ENCODE measurements at regions not wholly inside any gene's neighbourhood (a gene's known extent, or its start where the extent isn't known, plus 50 kb on each side); places are given as distances from the start of the nearest gene placed in this dataset.

DNA sequence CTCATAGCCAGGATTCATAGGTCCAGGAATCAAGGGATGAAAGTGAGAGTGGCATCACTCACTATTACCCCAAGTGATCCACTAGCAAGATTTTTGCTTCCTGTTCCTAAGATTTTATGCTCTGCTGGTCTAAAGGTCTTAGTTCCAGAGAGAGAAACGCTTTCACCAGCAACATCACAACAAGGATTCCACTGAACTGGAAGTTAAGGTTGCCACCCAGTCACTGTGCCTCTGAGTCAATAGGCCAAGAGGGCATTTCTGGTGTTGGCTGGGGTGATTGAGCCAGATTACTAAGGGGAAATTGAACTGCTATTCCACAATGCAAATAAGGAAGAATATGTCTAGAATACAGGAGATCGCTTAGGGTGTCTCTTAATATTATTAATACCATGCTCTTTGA lies 142.5 kb upstream of the ARID2 start:
- DNase-seq = no peak

DNA sequence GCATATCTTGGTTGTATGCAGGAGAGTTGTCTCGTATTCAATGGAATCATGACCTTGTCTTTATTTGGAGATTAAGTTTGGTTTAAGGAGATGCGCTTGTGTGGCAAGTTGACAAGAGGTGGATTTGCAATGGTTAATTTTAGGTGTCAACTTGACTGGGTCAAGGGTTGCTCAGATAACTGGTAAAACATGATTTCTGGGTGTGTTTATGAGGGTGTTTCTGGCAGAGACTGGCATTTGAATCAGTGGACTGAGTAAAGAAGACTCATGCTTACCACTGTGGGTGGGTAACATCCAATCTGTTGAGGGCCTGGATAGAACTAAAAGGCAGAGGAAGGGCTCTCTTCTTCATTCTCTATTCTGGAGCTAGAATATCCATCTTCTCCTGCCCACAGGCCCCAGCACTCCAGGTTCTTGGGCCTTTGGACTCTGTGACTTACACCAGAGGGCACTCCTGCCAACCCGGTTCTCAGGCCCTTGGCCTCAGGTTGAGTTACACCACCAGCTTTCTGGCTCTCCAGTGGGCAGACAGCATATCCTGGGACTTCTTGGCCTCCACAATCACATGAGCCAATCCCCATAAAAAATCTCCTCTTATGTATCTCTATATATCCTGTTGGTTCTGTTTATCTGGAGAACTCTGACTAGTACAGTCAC lies 141.5 kb upstream of the ARID2 start:
- no peak for DNase-seq

GRCh38 chr12:45590646-45591045 lies 138.9 kb upstream of the ARID2 start:
- no peak for DNase-seq

GRCh38 chr12:45591635-45592034 lies 137.9 kb upstream of the ARID2 start:
- DNase-seq = no peak

GRCh38 chr12:45596366-45596765 lies 133.1 kb upstream of the ARID2 start:
- no peak for DNase-seq

DNA sequence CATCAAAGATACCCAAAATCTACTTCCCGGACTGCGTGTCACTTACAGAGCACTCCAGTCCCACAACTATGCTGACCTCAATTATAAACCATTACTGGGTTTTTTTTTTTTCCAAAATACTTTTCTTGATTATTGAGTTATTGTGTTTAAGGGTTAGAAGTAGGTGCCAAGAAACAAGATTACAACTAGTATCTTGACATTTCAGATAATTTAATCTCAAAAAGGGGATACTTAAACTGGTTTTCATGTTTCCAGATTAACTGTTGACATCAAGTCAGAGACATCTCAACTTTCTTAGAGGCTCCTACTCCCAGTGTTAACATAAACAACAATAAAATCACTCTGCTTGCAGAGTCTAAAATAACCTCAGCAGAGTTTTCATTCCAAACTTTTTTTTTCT lies 131.2 kb upstream of the ARID2 start:
- no peak for DNase-seq

- no peak for DNase-seq
Measured at GRCh38 chr12:45598761-45599160, 130.7 kb upstream of the ARID2 start.

- no peak for DNase-seq
Measured at GRCh38 chr12:45599196-45599595, 130.3 kb upstream of the ARID2 start.

DNA sequence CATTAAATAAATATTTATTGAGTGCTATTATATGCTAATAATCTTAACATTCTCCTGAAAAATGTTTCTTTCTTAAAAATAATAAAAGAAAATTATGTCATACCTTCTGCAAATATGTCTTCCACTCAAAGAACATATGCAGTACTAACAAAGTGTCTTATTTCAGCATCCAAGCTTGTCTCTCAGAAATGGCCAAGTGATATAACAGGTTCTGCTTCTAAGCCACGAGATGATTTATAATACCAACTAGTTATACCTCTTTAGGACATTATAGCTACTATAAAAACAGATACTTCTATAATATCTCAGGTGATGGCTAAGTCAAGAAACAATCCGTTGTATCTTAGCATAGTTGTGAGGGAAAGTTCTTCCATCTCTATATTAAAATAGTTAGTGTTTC lies 128.1 kb upstream of the ARID2 start:
- DNase-seq = no peak

- DNase-seq = no peak
Measured at GRCh38 chr12:45601888-45602287, 127.6 kb upstream of the ARID2 start.

DNA sequence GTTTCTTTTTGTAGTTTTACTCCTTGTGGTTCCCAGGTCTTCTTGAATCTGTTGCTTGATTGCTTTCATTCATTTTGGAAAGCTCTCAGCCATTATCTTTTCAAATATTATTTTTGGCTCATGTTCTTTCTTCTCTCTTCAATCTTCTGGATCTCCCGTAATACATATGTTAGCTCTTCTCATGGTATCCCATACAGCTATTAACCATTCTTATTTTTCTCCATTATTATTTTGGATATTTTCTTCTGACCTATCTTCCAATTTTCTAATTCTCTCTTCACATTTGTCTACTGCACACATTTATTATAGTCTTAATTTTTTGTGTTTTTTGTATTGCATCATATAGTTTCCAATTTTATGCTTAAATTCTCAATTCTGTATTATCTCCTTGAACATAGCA lies 123.9 kb upstream of the ARID2 start:
- no peak for DNase-seq

DNA sequence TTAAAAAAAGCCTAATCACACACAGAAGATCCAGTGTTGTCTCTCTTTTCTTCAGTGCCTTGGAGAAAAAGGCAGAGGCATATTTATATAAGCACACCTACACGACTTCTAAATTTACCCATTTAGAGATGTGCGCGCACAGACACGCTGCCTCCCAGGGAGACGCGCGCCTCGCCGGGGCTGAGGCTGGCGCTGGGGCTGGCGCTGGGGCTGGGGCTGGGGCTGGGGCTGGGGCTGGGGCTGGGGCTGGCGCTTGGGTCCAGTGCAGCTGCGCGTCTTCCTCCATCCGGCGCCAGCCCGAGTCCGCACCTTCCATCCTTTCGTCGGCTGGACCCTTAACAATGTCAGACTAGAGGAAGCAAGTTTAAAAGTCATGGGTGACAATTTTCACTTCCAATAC lies 118.4 kb upstream of the ARID2 start:
- no peak for DNase-seq

DNA sequence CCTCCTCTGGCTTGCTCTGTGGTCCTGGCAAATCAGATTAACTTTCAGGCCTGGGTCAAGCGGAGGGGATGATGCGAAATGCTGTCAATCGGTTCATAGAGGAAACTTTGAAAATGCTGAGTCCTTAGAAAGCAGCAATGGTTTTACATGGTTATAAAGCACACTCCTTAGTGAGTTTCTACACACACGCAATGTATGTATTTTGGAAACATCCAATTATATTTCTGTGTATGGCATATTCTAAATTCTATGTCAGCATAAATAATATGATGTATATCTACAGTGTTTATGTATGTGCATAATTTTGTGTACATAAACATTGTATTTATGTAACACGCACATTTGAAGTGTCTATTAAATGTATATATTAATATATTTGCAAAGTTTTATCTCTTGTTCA lies 118.0 kb upstream of the ARID2 start:
- DNase-seq = no peak

DNA sequence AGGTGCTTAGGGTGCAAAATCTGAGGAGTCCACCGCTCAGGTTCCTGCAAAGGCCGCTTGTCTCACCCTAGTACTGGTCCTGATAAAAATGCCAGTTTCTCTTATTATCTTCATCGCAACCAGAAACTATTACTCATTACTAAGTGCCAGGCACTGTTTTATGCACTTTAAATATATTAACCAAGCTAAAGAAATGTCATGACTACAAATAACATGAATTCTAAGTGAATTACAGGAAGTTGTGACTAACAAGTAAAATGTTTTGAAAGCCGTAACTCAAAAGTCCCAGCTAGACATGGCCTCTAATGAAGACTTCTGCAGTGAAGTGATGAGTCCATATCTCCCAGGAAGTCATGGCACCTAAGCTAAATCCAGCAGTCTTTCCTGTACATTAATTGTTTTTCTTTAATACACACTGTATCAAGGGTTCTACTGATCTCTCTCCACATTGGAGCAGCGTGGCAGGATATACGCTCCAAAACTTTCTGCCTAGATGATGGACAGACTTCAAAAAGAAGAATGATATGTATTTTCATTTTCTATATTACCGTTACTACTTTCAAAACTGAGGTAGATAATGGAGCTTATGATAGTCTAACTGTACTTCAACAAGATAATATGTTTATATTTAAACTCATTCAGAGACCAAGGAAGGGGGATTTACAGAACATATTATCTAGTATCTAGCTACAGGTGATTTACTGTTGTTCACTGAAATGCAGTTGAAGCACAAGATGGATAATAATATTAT lies 117.3 kb upstream of the ARID2 start:
- no peak for DNase-seq

DNA sequence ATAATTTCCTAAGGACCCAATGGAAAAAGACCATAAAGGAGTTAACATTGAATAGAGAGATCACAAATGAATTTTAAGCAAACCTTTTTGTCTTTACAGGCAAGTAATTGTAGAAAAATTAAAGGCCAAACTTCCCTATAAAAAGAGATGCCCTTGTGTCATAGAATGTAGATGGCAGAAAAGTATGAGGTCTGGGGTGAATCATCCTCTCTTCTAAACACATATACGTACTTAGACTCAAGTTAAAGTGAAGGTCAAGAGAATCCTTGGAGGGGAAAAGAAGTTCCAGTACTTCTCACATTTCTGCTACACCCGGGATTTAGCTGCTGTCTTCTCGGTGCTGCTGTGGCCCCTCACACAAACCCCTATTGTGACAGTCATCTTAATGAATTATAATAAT lies 116.2 kb upstream of the ARID2 start:
- DNase-seq = no peak

DNA sequence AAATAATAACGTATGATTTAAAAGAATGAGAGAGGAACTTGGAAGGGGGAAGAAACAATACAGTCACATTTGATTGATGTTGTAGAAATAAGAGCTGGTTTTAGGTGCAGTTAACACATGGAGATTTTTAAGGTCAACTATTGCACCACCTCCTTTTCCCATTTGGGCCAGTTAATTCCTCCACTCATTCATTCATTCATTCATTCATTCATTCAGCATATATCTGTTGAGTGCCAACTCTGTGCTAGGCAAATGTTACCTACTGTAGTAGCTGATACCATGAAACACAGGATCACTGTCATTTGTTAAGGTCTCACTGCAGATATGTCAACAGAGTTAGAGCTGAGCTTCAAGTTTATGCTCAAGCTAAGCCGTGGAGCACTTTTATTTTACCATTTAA lies 115.7 kb upstream of the ARID2 start:
- DNase-seq = no peak

GRCh38 chr12:45615268-45615667 lies 114.2 kb upstream of the ARID2 start:
- no peak for DNase-seq

GRCh38 chr12:45619736-45620135 lies 109.8 kb upstream of the ARID2 start:
- DNase-seq = no peak

GRCh38 chr12:45621703-45622102 lies 107.8 kb upstream of the ARID2 start:
- no peak for DNase-seq

DNA sequence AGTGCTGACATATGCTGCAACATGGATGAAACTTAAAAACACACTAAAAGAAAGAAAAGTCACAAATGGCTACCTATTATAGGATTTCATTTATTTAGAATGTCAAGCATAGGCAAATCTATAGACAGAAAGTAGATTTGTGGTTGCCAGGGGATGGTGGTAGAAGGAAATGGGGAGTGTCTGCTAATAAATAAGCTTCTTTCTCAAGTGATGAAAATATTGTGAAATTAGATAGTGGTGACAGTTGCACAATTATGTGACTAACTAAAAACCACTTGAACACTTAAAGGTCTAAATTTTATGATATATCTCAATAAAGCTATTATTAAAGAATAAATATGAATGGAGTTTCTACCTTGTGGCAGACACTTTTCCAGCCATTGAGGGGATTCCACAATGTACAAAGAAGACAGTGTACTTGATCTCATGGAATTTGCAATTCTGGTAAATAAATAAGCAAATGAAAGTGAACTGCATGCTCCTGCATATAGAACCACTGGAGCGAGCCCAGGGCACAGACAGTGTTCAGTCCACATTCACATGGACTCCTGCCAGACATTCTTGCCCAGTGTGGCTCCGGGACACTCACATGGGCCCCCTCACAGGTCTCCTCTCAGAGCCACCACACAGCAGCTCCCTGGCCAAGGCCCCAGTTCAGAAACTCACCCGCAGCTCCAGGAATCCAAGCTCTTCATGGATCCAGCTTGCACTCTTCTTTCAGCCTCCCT lies 107.1 kb upstream of the ARID2 start:
- no peak for DNase-seq

DNA sequence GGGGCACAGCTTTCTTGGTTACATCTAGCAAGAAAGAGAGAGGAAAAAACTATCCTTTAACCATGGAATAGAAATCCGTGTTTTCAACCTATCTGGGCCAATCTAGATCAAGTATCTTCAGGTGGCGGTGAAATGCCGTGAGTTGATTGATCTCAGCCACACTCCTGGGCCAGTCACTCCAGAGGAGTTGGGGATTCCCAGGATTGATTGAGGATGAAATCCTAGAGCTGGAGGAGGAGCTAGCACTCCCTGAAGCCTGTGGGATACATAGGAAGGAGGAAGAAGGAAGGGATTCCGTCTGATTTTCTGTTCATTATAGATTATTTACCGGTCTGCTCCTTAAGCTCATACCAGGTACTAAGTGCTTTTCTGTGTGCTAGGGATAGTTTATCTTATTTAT lies 106.3 kb upstream of the ARID2 start:
- DNase-seq = no peak

GRCh38 chr12:45623940-45624339 lies 105.6 kb upstream of the ARID2 start:
- no peak for DNase-seq

DNA sequence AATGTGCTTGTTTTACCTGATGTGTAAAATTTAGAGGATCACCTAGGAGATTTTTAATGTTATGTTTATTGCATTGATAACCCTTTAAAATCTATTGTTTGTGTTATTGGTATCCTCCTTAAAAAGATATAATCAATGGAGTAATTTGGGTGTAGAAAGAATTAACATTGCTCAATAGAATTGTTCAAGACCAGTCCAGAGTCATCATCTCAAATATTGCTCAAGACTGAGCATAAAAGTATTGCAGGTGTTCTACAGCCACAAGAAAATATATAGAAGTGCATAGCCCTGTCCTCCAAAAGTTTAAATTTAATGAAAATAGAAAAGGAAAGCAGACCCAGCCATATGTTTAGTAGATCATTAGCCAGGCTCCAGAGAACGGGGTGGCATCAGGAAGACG lies 102.5 kb upstream of the ARID2 start:
- DNase-seq = no peak
